ENCODE measurements at regions not wholly inside any gene's neighbourhood (a gene's known extent, or its start where the extent isn't known, plus 50 kb on each side); places are given as distances from the start of the nearest gene placed in this dataset.

DNA sequence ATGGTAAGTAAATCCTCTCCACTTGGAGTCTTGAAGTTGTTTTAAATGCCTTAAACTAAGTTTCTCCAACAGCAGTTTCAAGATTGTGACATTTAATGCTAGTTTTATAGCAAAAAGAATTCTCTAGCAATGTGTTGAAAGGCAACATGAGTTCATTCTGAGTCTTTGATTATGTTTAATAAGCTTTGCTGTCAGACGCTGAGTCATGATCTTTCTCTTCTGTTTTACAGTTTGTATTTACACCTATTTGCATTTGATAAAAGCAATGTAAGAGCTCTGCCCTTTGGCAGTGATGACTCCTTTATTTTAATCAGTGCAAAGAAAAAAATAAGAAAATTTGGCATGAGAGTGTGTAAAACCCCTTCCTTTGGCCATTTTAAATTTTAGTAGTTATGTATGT lies 497.7 kb downstream of the STK39 start:
- TF ChIP-seq, protein P1, sequence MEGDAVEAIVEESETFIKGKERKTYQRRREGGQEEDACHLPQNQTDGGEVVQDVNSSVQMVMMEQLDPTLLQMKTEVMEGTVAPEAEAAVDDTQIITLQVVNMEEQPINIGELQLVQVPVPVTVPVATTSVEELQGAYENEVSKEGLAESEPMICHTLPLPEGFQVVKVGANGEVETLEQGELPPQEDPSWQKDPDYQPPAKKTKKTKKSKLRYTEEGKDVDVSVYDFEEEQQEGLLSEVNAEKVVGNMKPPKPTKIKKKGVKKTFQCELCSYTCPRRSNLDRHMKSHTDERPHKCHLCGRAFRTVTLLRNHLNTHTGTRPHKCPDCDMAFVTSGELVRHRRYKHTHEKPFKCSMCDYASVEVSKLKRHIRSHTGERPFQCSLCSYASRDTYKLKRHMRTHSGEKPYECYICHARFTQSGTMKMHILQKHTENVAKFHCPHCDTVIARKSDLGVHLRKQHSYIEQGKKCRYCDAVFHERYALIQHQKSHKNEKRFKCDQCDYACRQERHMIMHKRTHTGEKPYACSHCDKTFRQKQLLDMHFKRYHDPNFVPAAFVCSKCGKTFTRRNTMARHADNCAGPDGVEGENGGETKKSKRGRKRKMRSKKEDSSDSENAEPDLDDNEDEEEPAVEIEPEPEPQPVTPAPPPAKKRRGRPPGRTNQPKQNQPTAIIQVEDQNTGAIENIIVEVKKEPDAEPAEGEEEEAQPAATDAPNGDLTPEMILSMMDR (IDR thresholded peaks at IDR 0.05): no peak
- TF ChIP-seq POLR2A (IDR thresholded peaks at IDR 0.05): no peak
